ENCODE measurements at regions not wholly inside any gene's neighbourhood (a gene's known extent, or its start where the extent isn't known, plus 50 kb on each side); places are given as distances from the start of the nearest gene placed in this dataset.

DNA sequence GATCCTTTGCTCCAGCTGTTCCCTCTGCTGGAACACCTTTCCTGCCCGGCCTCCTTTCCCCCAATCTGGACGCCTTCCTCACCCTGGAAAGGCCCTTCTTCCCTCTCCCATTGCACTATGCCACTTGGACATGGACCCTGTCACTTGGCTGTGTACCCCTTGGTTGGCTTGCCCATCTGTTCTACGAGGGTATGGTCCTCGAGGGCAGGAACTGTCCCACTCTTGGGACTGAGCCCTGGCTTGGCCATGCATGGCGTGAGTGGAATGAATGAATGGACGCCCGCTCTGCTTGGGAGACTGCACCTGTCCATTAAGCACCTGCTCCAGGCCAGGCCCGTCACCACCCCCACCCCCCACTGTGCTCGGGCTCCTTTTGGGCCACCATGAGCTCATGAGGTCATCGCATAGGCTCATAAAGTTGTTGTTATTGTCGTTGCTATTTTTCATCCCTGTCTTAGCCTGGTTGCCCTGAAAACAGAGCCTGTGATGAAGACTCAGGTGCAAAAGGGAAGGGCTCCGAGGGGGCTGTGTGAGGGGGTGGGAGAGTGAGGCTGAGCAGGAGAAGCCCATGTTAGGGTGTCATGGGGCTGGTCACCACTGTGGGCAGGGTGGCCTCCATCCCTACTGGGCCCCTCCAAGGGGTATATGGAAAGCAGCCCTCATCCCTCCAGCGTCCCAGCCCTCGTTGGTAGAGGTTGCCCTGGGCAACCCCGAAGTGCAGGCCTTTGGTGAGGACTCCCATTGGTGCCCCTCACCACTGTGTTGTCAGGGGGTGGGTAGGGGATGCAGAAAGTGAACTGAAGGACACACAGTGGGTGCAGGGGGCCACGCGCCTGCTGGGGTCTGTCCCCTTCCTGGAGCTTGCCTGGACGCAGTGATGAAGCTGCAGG, 57.2 kb upstream of the IER5L start:
- no peaks in the 10 kb centered on the region for H3K27me3 ChIP-seq (ENCODE audit: control insufficient read depth in 2 of 2, insufficient read depth in 2 of 2, low read length in 2 of 2)
- H4K20me1 ChIP-seq (replicated peaks; ENCODE audit: control insufficient read depth, extremely low read depth, insufficient read depth, low read length): no peaks in the 10 kb centered on the region
- FAIRE-seq (no peak), DNase-seq (ENCODE audit: low read depth, low spot score) (no peak)
- intact Hi-C loops (cut with micrococcal nuclease): no loop called here
- no peak overlapping the region for H3K27ac ChIP-seq (ENCODE audit: insufficient read depth, low read depth, low read length)
- no TSS peak for BruUV-seq (replicated peaks)
- CTCF ChIA-PET: interaction anchor here (1.6 kb wide), 1 partner anchor 11 kb away, joined by 4 read pairs; no protein-coding TSS in a partner anchor
- no peaks in the 10 kb centered on the region for H3K9me1 ChIP-seq (replicated peaks; ENCODE audit: control insufficient read depth, extremely low read depth, insufficient read depth, low read length)
- H3K4me3 ChIP-seq (replicated peaks in 1 of 3; ENCODE audit: insufficient read depth in 1 of 3, low read depth in 1 of 3, low read length in 3 of 3): no peak overlapping the region
- H3K36me3 ChIP-seq (ENCODE audit: control insufficient read depth in 2 of 2, extremely low read depth in 1 of 2, insufficient read depth in 2 of 2, low read length in 2 of 2): no peaks in the 10 kb centered on the region
- POLR2A ChIA-PET: no interaction called here
- H3K4me2 ChIP-seq (ENCODE audit: insufficient read depth, low read length): no peak overlapping the region
- no peak overlapping the region for H3K9ac ChIP-seq (replicated peaks; ENCODE audit: extremely low read depth, insufficient read depth, low read length)
- TF ChIP-seq, protein P1, sequence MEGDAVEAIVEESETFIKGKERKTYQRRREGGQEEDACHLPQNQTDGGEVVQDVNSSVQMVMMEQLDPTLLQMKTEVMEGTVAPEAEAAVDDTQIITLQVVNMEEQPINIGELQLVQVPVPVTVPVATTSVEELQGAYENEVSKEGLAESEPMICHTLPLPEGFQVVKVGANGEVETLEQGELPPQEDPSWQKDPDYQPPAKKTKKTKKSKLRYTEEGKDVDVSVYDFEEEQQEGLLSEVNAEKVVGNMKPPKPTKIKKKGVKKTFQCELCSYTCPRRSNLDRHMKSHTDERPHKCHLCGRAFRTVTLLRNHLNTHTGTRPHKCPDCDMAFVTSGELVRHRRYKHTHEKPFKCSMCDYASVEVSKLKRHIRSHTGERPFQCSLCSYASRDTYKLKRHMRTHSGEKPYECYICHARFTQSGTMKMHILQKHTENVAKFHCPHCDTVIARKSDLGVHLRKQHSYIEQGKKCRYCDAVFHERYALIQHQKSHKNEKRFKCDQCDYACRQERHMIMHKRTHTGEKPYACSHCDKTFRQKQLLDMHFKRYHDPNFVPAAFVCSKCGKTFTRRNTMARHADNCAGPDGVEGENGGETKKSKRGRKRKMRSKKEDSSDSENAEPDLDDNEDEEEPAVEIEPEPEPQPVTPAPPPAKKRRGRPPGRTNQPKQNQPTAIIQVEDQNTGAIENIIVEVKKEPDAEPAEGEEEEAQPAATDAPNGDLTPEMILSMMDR (IDR thresholded peaks at IDR 0.05; ENCODE audit: extremely low read depth in 1 of 2, insufficient read depth in 1 of 2, low read depth in 1 of 2, low read length in 2 of 2): no peak
- no peak for TF ChIP-seq EZH2 (IDR thresholded peaks at IDR 0.05; ENCODE audit: borderline replicate concordance, low read depth, low read length, severe bottlenecking)
- TF ChIP-seq, protein P2, sequence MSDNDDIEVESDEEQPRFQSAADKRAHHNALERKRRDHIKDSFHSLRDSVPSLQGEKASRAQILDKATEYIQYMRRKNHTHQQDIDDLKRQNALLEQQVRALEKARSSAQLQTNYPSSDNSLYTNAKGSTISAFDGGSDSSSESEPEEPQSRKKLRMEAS (IDR thresholded peaks at IDR 0.05; ENCODE audit: insufficient read depth, insufficient read length): no peak
- no peak for TF ChIP-seq POLR2AphosphoS5 (IDR thresholded peaks at IDR 0.05; ENCODE audit: insufficient read depth, low read depth, low read length)
- TF ChIP-seq MYC (IDR thresholded peaks at IDR 0.05; ENCODE audit: low read depth, low read length): no peak
- no peak for TF ChIP-seq JUN (IDR thresholded peaks at IDR 0.05; ENCODE audit: borderline replicate concordance, insufficient read depth, insufficient read length, low read depth)
- TF ChIP-seq POLR2A (IDR thresholded peaks at IDR 0.05; ENCODE audit: low read depth, low read length): no peak
- no peak for TF ChIP-seq FOS (IDR thresholded peaks at IDR 0.05; ENCODE audit: borderline replicate concordance, insufficient read depth, low read length)
- no peaks in the 10 kb centered on the region for H3K79me2 ChIP-seq (ENCODE audit: control insufficient read depth, insufficient read depth, low read length)
- dilution Hi-C loops (cut with MboI; ENCODE audit: extremely low pct_ligation_motif_present, low sequenced_read_pairs): no loop called here
- H3K4me1 ChIP-seq (ENCODE audit: control insufficient read depth, extremely low read depth, insufficient read depth, low read length): peaks cover 7% of the 10 kb centered on the region
- H2AFZ ChIP-seq (ENCODE audit: low read depth, low read length): no peak overlapping the region
- no peaks in the 10 kb centered on the region for H3K9me3 ChIP-seq (replicated peaks; ENCODE audit: control insufficient read depth, insufficient read depth, low read length)

Data from endothelial cell of umbilical vein (primary cell).